Heart right ventricle (tissue), 16 donors: ENCODE measurements at regions not wholly inside any gene's neighbourhood (a gene's known extent, or its start where the extent isn't known, plus 50 kb on each side); places are given as distances from the start of the nearest gene placed in this dataset.

Source experiments
- ATAC-seq, 8 donors: fragments of 200-7000 bp; cut with Tn5 transposase; one replicate each; pipeline ENCODE4 v1.9.1; 2020; ENCODE audit warnings: mild to moderate bottlenecking in 8 of 8, moderate library complexity in 8 of 8, moderate number of reproducible peaks in 1 of 8
- DNase-seq, 2 donors: peaks; one replicate each; pipeline ENCODE4 v3.0.0-alpha.2; 2020
- H3K27ac ChIP-seq, 10 donors: fragments of 200-600 bp; sonication (generic) in 2 of 10; one replicate each; pipeline versions ENCODE4 v1.5.0 to v1.8.0; 2020 to 2022; ENCODE audit warnings: mild to moderate bottlenecking in 3 of 10
- H3K27me3 ChIP-seq, 7 donors: fragments of 200-600 bp; one replicate each; pipeline ENCODE4 v1.8.0; 2021 to 2022; ENCODE audit warnings: mild to moderate bottlenecking in 2 of 7
- H3K36me3 ChIP-seq, 9 donors: fragments of 200-600 bp; sonication (generic) in 1 of 9; one replicate each; pipeline versions ENCODE4 v1.5.0 to v1.8.0; 2020 to 2022; ENCODE audit warnings: mild to moderate bottlenecking in 2 of 9
- H3K4me1 ChIP-seq, 9 donors: fragments of 200-600 bp; sonication (generic) in 1 of 9; one replicate each; pipeline versions ENCODE4 v1.5.0 to v1.8.0; 2020 to 2022; ENCODE audit warnings: mild to moderate bottlenecking in 4 of 9
- H3K4me3 ChIP-seq, 10 donors: fragments of 200-600 bp; sonication (generic) in 2 of 10; one replicate each; pipeline versions ENCODE4 v1.5.0 to v1.8.0; 2020 to 2022; ENCODE audit warnings: mild to moderate bottlenecking in 7 of 10, moderate library complexity in 2 of 10
- H3K9me3 ChIP-seq, 11 donors: fragments of 200-600 bp in 10 of 11; sonication (generic) in 2 of 11; one replicate each; pipeline versions ENCODE4 v1.5.0 to v1.8.0; 2013 to 2022; ENCODE audit warnings: mild to moderate bottlenecking in 2 of 11, control low read depth in 1 of 11, moderate library complexity in 1 of 11
- WGBS, 2 donors: extraction: QIAGEN DNeasy Blood & Tissue Kit; methylation state at CpG; one replicate each; pipeline ENCODE4 v1.1.7; 2013; ENCODE audit warnings: inconsistent platforms in 1 of 2; 5-methylcytosine and 5-hydroxymethylcytosine counted together
- intact Hi-C, 10 donors: fragments of 100-400 bp; cut with DNase I; formaldehyde crosslinking; loops; one replicate each; pipeline versions ENCODE4 v1.11.1 to v1.14.2; 2022
- TF ChIP-seq, protein P1 (sequence below), 9 donors: fragments of 200-600 bp; sonication (generic) in 2 of 9; IDR thresholded peaks; one replicate each; pipeline versions ENCODE4 v1.5.0 to v1.8.0; 2021 to 2022; ENCODE audit warnings: antibody characterized with exemption in 9 of 9, mild to moderate bottlenecking in 5 of 9, moderate library complexity in 1 of 9
- donor health status: Arrhythmogenic right ventricular cardiomyopathy.
- donor health status: ischemic (EF 13 %, LVEDD 7.1; RV severe dilation, severe dysfunction).
- donor health status: healthy with polysubstance abuse.
- donor health status: DM: no; HTN: yes; CAD: no.
- donor health status: DM: no; HTN: no; CAD: no.
- donor health status: ischemic (EF 25% LVEDD 6.9; RV normal size, moderate dysfunction).
- donor health status: ischemic (EF 25% LVEDD 5.7; RV mildly dilated, moderate dysfunction).
- donor health status: healthy.
- donor health status: DM: yes; HTN: yes; CAD: no.
- donor health status: Ischemic cardiomyopathy.
- donor health status: ischemic (EF 35%, LVEDD 5.7; RV mildly dilated, moderate dysfunction).
- donor health status: nonischemic (EF 11% LVEDD 7.7; RV severe dilation, severe dysfunction).
- donor health status: DM: yes; HTN: yes; CAD: no.
- donor health status: PGD.
- donor health status: ischemic (EF 29% LVEDD 5.4; RV normal size, mild dysfunction).
- donor health status: nonischemic (EF 23%, LVEDD 6.1; RV moderate dilation, normal function).

- Histone ChIP-seq H3K27ac (no peak overlapping the region), H3K4me3 (no peak overlapping the region), H3K36me3 (no peaks in the 10 kb centered on the region), H3K4me1 (no peaks in the 10 kb centered on the region), H3K9me3 (peaks cover 0 to 15% (median 0%) of the 10 kb centered on the region in 11 donors), H3K27me3 (no peaks in the 10 kb centered on the region)
- ATAC-seq (no peak), DNase-seq (no peak)
- WGBS, 2 donors: 100% methylated on average over 1 of the region's 1 CpG
- intact Hi-C loops: no loop called here
- TF ChIP-seq, protein P1, sequence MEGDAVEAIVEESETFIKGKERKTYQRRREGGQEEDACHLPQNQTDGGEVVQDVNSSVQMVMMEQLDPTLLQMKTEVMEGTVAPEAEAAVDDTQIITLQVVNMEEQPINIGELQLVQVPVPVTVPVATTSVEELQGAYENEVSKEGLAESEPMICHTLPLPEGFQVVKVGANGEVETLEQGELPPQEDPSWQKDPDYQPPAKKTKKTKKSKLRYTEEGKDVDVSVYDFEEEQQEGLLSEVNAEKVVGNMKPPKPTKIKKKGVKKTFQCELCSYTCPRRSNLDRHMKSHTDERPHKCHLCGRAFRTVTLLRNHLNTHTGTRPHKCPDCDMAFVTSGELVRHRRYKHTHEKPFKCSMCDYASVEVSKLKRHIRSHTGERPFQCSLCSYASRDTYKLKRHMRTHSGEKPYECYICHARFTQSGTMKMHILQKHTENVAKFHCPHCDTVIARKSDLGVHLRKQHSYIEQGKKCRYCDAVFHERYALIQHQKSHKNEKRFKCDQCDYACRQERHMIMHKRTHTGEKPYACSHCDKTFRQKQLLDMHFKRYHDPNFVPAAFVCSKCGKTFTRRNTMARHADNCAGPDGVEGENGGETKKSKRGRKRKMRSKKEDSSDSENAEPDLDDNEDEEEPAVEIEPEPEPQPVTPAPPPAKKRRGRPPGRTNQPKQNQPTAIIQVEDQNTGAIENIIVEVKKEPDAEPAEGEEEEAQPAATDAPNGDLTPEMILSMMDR (IDR thresholded peaks at IDR 0.05): no peak
These were observed 504.6 kb upstream of the ZNF462 start for GRCh38 chr9:106358331-106358730.

GRCh38 chr9:106376689-106377088 lies 486.3 kb upstream of the ZNF462 start:
- Histone ChIP-seq H3K4me3 (no peak overlapping the region), H3K9me3 (peaks cover 0 to 16% (median 0%) of the 10 kb centered on the region in 11 donors), H3K4me1 (no peaks in the 10 kb centered on the region), H3K36me3 (no peaks in the 10 kb centered on the region), H3K27ac (no peak overlapping the region), H3K27me3 (no peaks in the 10 kb centered on the region)
- TF ChIP-seq, protein P1 (IDR thresholded peaks at IDR 0.05): no peak
- DNase-seq (no peak), ATAC-seq (no peak)
- intact Hi-C loops: no loop called here
- WGBS, 2 donors: 91 to 92% methylated on average over 2 of the region's 2 CpGs

DNA sequence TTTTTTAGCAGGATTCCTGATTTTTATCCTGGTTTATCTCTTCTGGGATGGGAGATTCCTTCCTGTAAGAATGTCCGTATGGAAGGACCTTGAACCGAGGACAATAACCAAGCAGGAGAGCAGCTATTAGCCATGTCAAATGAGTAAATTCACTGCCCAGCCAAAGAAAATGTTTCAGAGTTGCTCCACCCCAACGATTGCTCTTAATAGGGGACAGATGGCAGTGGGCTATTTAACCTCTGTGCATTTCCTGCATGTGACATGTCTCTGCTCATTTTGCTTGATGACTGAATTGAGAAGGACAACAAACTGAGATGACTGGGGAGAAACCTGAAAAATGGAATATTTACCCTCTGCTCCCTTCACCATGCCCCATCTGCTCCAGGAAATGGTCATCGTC lies 479.9 kb upstream of the ZNF462 start:
- WGBS, 2 donors: 70 to 75% methylated on average over 4 of the region's 4 CpGs
- no peak overlapping the region for H3K4me3 ChIP-seq
- intact Hi-C loops: no loop called here
- peaks cover 0 to 4% (median 0%) of the 10 kb centered on the region in 11 donors for H3K9me3 ChIP-seq
- H3K27ac ChIP-seq: no peak overlapping the region
- TF ChIP-seq, protein P1 (IDR thresholded peaks at IDR 0.05): no peak
- DNase-seq (no peak), ATAC-seq (no peak)
- H3K4me1 ChIP-seq: no peaks in the 10 kb centered on the region
- no peaks in the 10 kb centered on the region for H3K27me3 ChIP-seq
- H3K36me3 ChIP-seq: no peaks in the 10 kb centered on the region

DNA sequence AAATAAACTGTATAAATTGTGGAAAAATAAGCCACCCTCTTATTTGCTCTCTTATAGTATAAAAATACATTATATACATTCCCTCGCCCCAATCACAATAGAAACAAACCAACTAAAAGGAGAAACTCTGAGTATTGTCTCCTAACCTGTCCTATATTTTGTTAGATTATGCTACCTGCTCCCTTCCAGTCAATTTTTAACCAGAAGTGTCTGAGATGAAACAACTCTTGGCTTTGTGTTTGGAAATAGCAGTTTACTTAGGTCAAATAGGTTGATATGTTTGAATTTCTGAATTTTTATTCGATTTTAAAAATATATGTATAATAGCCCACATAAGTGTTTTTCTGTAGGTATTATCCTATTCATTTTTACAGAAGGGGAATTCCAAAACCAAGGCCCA lies 475.0 kb upstream of the ZNF462 start:
- no peaks in the 10 kb centered on the region for H3K27me3 ChIP-seq
- no peak overlapping the region for H3K27ac ChIP-seq
- 93 to 99% methylated on average over 2 of the region's 2 CpGs for WGBS, 2 donors
- TF ChIP-seq, protein P1 (IDR thresholded peaks at IDR 0.05): no peak
- H3K36me3 ChIP-seq: no peaks in the 10 kb centered on the region
- H3K4me1 ChIP-seq: no peaks in the 10 kb centered on the region
- intact Hi-C loops: no loop called here
- H3K4me3 ChIP-seq: no peak overlapping the region
- no peak for ATAC-seq
- DNase-seq: no peak
- H3K9me3 ChIP-seq: no peaks in the 10 kb centered on the region
